Medulla oblongata (tissue), 1 donor: ENCODE measurements at regions not wholly inside any gene's neighbourhood (a gene's known extent, or its start where the extent isn't known, plus 50 kb on each side); places are given as distances from the start of the nearest gene placed in this dataset.
A peak's percentile ranks its signal among the peaks of the same experiment; 100 is the strongest.

Source experiments
- DNase-seq: peaks from one replicate; pipeline ENCODE4 v3.0.0-alpha.2; 2015; ENCODE audit errors: extremely low spot score

- DNase-seq = no peak
Observed at GRCh38 chr9:14031810-14032209, 282.1 kb downstream of the NFIB start.

GRCh38 chr9:14031060-14031414 is 282.9 kb downstream of the NFIB start:
- DNase-seq = peak; percentile 21

- DNase-seq = peak; percentile 15
Observed at GRCh38 chr9:14030375-14031059, 283.4 kb downstream of the NFIB start.

GRCh38 chr9:14029806-14030374 is 284.1 kb downstream of the NFIB start:
- no peak for DNase-seq

GRCh38 chr9:14027116-14027800 is 286.7 kb downstream of the NFIB start:
- DNase-seq = no peak

- DNase-seq = no peak
Observed at GRCh38 chr9:14025741-14026140, 288.2 kb downstream of the NFIB start.

- no peak for DNase-seq
Observed at GRCh38 chr9:14023285-14023684, 290.7 kb downstream of the NFIB start.

GRCh38 chr9:14021871-14022525 is 291.9 kb downstream of the NFIB start:
- no peak for DNase-seq

GRCh38 chr9:14018081-14018480 is 295.9 kb downstream of the NFIB start:
- no peak for DNase-seq

GRCh38 chr9:14014744-14015143 is 299.2 kb downstream of the NFIB start:
- DNase-seq = no peak

- DNase-seq = no peak
Observed at GRCh38 chr9:14014218-14014617, 299.7 kb downstream of the NFIB start.

GRCh38 chr9:14011799-14012560 is 302.0 kb downstream of the NFIB start:
- DNase-seq = no peak

- DNase-seq = no peak
Observed at GRCh38 chr9:14007190-14007769, 306.7 kb downstream of the NFIB start.

- no peak for DNase-seq
Observed at GRCh38 chr9:14006386-14007187, 307.4 kb downstream of the NFIB start.

GRCh38 chr9:14004110-14004509 is 309.8 kb downstream of the NFIB start:
- DNase-seq = no peak

- DNase-seq = no peak
Observed at GRCh38 chr9:13994240-13994639, 319.7 kb downstream of the NFIB start.

GRCh38 chr9:13993632-13994185 is 320.2 kb downstream of the NFIB start:
- DNase-seq = no peak

GRCh38 chr9:13992138-13993088 is 321.5 kb downstream of the NFIB start:
- DNase-seq = no peak

GRCh38 chr9:13991395-13991794 is 322.5 kb downstream of the NFIB start:
- DNase-seq = no peak
